ENCODE measurements at regions not wholly inside any gene's neighbourhood (a gene's known extent, or its start where the extent isn't known, plus 50 kb on each side); places are given as distances from the start of the nearest gene placed in this dataset.

DNA sequence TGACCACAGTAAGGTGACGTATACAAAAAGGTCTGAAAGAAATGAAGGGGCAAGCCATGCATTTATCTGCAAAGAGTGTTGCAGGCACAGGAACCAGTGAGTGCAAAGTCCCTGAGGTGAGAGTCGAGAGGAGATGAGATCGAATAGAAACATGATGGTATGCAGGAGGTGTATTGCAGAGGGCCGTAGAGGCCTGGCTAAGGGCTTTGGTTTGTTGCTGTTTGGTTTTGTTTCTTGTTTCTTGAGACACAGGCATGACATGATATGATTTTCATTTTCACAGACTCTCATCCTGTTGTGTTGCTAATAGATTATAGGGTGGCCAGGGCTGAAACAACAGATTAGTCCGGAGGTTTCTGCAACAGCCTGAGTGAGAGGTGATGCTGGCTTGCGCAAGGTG is 80.4 kb downstream of the HSPH1 start:
- DNase-seq = no peak

DNA sequence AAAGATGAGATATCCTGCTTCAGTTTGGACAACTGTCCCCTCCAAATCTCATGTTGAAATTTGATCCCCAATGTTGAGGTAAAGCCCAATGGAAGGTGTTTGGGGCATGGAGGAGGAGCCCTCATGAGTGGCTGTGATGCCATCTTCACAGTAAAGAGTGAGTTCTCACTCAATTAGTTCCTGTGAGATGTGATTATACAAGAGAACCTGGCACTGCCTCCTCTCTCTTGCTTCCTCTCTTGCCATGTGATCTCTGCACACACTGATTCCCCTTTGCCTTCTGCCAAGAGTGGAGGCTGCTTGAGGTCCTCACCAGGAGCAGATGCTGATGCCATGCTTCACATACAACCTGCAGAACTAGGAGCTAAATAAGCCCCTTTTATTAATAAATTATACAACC is 86.9 kb downstream of the HSPH1 start:
- DNase-seq = no peak

DNA sequence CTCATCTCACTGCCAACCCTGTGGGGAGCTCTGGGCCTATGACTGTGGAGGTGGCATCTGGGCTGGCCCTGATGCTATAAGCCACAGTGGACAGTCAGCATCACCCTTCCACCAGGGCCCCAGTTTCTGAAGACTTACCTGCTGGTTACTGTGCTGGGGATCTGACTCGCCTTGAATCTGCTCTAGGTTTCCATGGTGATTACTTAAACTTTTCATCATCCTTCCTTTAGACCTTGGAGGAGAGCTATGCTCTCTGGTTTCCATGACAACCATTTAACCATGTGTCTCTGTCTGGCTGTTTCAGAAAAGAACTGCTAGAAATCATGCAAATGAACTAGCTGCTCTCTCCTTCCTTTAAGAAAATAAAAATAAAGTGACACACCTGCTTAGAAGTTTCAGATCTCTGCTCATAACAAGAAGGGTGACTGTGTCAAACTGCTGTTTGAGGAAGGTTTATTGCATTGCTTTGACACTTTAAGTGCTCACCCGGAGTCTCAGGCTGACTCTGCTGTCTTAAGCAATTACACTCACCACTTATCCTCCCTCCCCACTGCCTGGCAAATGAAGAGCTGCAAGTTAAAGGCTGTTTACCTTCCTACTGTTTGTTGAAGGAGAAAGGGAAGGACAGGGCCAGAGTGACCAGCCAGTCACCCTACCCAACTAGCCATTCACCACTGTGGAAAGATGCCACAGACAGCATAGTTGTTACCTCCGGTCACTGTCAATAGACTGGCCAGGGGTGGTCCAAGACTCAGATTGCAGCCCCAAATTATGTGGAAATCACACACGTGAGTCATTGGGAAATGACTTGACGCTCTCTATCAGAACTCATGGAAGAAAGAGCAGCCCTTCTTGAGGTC is 87.6 kb downstream of the HSPH1 start:
- peak; percentile 71 for DNase-seq

DNA sequence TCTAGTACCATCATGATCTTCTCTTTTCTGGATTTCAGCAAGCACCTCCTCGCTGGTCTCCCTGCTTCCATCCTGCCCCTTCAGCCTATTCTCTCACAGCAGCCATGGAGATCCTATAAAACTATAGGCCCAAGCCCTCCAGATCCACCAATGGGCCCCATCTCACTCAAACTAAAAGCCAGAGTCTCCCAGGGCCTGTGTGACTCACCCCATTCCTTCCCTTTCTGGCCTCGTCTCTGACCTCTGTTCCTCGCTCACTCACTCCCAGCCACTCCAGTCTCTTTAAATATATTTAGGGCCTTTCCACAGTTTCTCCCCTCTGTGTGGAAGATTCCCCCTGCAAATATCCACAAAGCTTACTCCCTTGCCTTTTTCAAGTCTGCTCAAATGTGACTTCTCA is 89.7 kb downstream of the HSPH1 start:
- no peak for DNase-seq

DNA sequence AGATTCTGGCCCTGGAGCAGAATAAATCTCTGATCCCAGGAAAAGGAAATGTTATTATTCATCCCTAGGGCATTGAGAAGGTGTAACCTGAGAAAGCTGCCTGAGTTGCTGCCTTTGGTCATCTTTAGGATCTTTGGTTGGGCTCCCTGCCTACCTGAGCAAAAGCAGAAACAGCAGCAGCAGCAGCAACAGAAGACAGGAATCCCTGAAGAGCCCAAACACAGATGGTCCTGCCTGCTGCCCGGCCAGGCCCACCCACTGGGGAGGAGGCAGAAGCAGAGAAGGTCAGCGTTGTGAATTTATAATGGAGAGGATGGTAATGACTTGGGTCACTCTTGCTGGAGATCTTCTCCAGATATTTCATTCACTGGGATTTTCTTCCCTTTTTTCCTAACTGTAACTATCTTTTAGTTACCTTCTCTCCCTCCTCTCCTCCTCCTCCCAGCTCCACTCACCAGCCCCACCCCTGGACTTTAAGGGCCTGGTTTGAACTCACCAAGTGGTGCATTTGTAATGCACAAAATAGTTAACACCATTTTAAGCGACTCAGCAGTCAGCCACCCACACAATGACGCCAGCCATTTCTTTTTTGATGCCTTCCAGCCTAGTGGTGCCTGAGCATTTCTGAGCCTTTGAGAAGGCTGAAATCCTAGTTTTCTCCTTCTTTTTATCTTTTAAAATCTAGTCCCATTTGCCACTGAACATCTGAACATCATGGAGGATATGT is 91.7 kb downstream of the HSPH1 start:
- no peak for DNase-seq

DNA sequence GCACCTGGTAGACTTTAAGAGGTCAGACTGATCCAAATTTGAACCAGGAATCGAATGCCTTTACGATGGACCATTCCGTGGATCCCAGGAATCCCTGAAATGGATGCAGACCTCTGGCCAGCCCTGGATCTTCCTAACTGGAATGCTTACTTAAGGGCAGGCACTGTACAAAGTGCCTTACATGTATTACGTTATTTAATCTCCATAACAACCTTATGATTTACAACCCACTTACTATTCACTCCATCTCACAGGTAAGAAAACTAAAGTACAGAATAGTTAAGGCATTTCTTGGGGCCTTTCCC is 93.6 kb downstream of the HSPH1 start:
- no peak for DNase-seq

DNA sequence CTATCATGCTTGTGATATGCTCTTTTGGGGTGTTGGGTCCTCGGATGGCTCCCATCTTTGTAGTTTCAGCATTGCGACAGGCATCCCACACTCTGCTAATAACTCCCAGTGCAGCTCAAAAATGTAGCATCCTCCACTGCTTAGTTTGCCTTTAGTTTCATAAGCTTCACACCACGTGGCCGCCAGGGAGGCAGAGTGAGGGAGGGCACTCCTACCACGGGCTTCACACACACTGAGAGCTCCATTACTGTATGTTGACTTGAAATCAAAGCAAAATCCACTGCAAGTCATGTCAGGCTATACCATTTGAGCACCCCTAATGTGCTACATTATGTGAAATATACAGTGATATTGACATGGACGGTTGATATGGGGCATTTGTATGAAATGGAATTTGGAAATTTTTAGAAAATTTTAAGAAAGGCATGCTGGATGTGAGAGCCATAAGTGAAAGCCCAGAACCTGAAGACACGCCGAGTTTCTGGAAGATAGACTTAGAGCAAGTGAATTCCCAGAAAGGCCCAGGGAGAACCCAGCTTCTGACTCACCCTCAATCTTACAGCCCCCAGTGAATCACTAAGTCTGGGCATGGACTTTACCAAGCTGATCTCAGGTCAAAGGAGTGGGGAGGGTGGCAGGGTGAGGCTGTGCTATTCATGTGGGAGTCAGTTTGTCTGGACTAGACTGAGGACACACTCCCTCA is 94.1 kb downstream of the HSPH1 start:
- no peak for DNase-seq

DNA sequence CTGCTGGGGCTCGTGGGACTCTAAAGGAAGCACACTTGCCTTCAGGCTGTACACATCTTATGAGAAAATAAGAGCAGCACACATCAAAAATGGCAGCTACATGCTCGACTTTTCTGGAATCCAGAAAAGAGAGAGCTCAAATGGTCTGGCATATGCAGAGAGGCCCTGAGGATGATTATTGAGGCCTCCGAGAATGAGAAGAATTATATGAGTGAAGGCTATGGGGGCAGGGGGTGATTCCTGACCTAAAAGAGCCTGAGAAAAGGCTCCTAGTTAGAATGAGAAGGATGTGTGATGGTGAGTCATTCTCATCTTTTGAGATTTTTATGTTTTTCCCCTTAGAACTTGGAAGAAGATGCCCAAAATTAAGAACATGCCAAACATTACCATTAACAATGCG is 97.1 kb downstream of the HSPH1 start:
- no peak for DNase-seq

DNA sequence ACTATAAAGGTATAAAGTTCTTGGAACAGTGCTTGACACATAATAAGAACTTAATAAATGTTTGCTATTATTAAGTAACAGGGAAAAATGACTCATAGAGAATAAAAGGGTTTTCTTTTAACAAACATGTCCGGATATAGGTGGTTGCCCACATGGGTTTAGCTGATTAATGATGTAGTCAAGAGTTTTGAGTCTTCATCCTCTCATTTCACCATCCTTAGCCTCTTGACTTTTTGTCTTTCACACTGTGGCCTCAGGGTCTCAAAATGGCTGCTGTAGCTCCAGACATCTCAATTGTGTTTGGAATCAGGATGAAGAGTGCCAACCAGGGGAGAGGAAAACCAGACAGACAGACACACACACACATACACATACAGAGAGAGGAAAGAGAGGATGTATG is 97.9 kb downstream of the HSPH1 start:
- no peak for DNase-seq

DNA sequence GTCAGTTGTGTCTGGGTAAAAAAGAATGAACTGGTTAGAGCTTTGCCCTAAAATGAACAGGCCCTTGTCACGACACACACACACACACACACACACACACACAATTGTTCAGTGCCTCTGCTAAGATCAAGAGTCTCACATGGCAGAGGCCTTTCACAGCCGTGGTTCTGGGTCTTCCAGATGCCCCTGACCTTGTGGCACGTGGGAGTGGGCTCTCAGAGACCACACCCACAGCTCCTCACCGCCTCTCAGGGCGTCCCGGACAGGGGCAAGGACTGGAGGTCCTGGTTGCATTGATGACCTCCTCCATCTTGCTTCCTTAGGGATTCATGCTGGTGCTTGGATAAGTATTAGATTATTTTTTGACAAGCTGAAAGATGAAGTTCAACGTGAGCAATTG is 101.0 kb downstream of the HSPH1 start:
- no peak for DNase-seq

DNA sequence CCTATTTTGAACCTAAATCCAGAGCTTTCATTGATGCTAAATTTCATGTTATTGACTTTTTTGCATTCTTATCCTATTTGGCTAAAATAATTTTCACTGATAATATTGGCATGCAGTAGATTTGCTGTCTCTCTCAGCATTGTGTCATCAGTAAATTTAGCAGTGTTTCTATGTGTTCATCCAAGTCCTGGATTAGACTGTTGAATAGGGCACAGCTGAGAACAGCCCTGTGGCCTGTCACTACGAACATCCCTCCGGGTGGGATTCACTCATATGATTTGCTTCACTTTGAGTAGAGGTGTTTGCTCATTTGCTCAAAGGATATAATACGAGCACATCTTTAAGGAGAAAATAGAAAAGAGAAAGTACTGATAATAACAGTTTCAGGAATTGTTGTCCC is 101.5 kb downstream of the HSPH1 start:
- DNase-seq = no peak

DNA sequence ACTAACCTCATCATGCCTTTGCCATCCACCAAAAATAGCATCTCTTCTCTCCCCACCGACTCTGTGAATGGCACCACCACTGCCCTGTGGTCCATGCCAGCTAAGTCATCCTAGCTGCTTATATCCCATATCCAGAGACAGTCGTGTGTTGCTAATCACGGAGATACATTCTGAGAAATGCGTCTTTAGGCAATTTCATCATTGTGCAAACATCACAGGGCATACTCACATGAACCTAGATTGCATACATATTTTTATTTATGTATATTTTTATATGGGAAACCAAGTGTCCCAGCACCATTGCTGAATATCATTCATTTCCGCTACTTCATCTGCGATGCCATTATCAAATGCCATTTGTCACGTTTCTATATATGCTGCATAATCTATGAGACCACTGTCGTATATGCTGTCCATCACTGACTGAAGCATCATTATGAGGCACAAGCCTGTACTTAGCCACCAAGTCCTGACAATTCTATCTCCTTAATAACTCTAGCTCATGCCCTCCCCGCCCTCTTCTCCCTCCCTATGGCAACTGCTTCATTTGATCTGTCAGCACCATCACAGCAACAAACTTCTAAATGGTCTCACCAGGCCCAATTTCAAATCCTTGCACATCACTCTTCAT is 104.2 kb downstream of the HSPH1 start:
- no peak for DNase-seq

DNA sequence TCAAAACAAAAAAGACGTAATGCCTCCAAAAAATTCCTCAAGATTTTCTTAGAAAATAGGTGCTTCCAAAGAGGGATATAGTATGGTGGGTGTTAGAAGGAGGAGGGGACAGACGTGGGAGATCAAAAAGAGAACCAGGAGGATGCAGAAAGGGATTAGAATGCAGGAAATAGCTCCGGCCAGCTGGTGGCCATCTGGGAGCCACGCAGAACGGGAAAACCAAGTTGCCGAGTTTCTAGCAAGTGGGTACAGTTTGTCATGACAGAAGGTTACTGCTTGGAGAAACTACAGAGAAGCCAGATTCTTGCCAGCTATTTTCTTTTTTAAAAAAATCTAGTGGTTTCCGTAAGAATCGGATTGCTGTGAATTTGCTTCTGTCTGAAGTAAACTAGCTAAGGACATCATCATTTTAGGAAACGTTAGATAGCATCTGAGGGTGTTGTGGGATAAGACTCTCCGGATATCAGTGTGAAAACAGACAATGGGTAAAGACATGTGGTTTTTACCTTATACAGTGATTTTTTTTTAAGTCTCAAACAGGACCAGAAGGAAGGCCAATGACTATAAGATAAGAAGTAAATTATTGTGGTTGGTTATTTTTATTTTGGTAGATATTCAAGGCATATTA is 104.9 kb downstream of the HSPH1 start:
- DNase-seq = no peak

DNA sequence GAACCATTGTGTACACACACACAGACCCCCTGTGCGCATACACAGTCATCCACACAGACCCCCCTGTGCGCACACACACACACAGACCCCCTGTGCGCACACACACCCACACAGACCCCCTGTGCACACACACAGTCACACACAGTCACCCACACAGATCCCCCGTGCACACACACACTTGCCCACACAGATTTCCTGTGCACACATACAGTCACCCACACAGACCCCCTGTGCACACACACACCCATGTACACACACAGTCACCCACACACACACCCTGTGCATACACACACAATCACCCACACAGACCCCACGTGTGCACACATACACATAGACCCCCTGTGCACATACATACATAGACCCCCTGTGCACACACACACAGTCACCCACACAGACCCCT is 106.1 kb downstream of the HSPH1 start:
- DNase-seq = no peak

DNA sequence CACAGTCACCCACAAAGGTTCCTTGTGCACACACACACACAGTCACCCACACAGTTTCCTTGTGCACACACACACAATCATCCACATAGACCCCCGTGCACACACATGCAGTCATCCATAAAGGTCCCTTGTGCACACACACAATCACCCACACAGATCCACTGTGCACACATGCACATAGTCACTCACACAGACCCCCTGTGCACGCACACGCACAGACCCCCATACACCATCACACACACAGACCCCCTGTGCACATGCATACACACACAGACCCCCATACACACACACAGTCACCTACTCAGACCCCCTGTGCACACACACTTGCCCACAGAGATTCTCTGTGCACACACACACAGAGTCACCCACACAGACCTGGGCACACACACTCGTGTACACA is 107.1 kb downstream of the HSPH1 start:
- no peak for DNase-seq

DNA sequence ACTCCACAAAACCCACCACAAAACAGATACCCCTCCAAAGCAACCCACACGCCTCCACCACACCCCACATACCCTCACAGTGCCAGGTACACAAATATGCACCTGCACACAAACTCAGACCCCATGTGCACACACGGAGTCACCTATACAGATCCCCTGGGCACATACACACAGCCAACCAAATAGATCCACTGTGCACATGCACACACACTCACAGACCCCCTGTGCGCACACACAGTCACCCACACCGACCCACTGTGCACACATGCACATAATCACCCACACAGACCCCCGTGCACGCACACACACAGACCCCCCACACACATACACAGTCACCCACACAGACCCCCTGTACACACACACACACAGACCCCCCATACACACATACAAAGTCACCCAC is 107.8 kb downstream of the HSPH1 start:
- no peak for DNase-seq

DNA sequence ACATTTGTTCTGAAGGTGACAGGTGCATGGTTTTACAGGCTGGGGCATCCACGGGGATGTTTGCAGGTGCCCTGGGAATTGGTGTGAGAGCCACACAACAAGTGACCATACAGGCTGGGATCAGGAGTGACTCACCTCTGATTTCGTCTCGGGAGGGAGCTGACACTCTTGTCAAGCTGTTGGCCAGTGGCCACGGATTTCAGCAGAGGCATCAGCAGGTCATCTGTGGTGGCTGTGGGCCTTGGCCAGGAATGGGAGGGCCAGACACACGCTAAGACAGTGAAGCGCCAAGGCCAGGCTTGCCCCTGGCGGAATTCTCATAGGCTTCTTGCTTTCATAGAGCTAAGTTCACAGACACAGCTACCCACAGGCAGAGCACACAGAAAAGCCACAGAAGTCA is 108.6 kb downstream of the HSPH1 start:
- DNase-seq = no peak

DNA sequence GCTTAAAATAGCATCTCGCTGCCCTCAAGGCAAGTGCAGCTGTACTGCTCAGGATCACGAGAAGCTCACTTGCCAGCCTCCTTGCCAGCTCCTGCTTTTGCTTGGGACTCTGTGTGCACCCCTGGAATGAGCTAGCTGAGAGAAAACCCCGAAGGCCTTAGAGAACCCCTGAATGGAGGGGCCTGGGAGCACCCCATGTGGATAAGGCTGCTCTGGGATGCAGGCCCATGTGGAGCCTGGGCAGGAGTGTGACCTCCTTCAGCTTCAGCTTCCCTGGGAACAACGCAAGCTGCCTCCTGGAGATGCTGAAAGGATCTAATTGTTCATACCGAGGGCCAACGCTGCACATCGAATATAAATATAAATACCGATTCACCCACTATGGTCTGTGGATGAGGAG is 109.2 kb downstream of the HSPH1 start:
- DNase-seq = no peak

DNA sequence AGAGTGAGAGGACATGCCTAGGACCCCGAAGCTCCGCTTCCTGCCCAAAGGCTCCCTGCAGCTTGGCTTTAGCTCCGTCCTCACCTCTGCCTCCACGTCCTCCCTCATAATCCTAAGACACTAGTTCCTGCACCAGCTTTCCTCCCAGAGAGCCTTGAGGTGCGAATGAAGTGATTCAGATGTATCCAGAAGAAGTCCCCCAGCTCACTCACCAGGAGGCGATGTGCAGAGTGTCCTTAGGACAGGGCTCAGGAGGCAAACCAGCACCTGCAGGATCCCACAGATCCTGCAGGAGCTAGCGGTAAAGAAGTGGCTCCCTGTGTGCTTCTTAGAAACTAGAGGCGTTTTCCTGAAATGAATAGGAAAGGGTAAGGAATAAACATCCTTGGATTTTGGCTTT is 109.7 kb downstream of the HSPH1 start:
- no peak for DNase-seq

DNA sequence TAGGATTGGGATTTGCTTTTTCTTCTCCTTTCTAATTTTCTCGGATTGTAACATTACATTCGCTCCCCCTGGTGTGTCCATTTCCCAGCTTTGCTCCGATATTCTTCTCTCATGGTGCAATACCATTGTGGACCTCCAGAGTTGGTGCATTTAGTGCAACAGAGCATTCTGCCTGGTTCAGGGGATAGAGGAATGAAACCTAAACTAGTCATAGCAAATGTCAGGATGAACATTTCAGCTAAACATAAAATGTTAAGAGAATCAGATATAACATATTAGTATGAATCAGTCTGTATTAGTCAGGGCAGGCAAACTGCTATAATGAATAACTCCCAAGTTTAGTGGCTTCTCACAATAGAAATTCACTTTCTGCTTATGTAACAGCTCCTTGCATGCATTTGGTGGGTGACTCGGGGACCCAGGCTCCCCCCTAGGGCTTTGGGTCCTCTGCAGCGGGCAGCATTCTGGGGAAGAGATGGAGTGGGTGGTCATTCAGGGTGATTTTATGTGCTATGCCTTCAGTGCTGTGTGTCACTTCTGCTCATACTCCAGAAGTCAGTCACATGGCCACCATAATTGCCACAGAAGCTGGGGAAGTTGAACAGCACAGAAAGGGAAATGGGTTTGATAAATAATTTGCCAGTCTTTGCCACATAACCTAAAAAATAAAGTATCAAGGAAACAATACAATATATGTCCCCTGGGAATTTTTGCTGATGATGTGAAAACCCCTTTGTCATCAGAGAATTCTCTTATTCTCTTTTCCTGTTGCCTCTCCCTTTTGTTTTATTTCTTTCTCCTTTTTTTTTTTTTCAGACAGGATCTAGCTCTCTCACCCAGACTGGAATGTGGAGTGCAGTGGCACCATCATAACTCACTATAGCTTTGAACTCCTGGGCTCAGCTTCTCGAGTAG is 111.0 kb downstream of the HSPH1 start:
- no peak for DNase-seq

DNA sequence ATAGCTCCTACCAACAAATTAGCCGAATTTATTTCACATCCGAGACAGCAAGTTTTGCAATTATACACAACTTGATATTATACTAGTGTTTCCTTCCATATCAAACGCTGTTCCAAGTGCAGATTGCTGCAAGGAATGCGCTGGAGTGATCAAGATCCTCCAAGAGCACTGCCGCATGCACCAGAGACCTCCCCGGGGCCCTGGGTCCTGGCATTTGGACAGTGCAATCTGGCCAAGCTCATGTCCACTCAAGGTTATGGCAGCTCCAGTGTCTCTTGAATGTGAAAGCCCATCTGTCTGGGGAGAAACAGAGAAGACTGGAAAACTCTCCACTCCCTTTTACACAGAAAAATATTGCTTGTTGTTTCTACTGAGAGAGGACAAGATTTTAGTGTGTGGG is 111.9 kb downstream of the HSPH1 start:
- DNase-seq = no peak

DNA sequence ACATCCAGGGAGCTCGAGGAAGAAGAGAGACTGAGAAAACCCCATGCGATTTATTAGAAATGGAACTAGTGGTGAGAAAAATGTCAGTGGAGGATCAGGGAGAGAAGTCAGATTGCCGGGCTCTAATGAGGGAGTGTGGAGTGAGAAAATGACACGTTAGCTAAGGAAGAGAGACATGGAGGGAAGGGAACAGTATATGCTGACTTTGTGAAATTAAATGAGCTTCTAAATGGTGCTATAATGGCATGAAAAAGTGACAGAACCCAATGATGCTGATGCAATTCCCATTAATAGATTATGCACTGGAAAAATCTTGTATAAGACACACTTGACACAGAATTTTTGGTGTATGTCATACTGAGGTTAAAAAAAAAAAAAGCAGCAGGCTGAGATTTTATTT is 112.6 kb downstream of the HSPH1 start:
- no peak for DNase-seq
